A549 (cell line): ENCODE measurements at regions not wholly inside any gene's neighbourhood (a gene's known extent, or its start where the extent isn't known, plus 50 kb on each side); places are given as distances from the start of the nearest gene placed in this dataset.

ENCODE experiments used
- ATAC-seq, 2 experiments: fragments of 200-7000 bp in 1 of 2; fragments of >200 bp in 1 of 2; cut with Nextera tagmentation in 1 of 2; cut with Tn5 transposase in 1 of 2; 3 replicates each; pipeline versions ENCODE4 v1.8.0 to v1.9.1; 2018 to 2020; ENCODE audit warnings: mild to moderate bottlenecking in 1 of 2, moderate library complexity in 1 of 2
- CTCF ChIA-PET: fragments of 300-600 bp; sonication (Branson Sonifier 250); formaldehyde crosslinking; extraction: SDS; loops from one replicate; lab custom pipeline; 2021; ENCODE audit warnings: antibody characterized with exemption, inconsistent platforms; lab: Yijun Ruan, JAX
- POLR2A ChIA-PET: fragments of 350-600 bp; formaldehyde crosslinking; extraction: SDS; loops from one replicate; lab custom pipeline; 2021; ENCODE audit warnings: antibody characterized with exemption, inconsistent platforms; lab: Yijun Ruan, JAX
- DNase-seq, 2 experiments: peaks; one replicate each; pipeline versions ENCODE4 v3.0.0 to v3.0.0-alpha.2; 2011 to 2016; ENCODE audit warnings: low read depth in 1 of 2, low spot score in 1 of 2
- FAIRE-seq: peaks from 2 replicates; lab custom pipeline; 2011; peaks lifted over from hg19 to GRCh38; lab: Jason Lieb, UNC
- H3K27ac ChIP-seq, 2 experiments: fragments of >200 bp; sonication (Bioruptor Twin); formaldehyde crosslinking; 3 replicates each; pipeline ENCODE4 v1.5.1; 2016 to 2017
- H3K4me1 ChIP-seq: fragments of >200 bp; sonication (Bioruptor Twin); formaldehyde crosslinking; 3 replicates; pipeline ENCODE4 v1.6.1; 2016
- H3K4me2 ChIP-seq: fragments of >200 bp; sonication (Bioruptor Twin); formaldehyde crosslinking; 3 replicates; pipeline ENCODE4 v1.6.1; 2016
- H3K4me3 ChIP-seq: fragments of >200 bp; sonication (Bioruptor Twin); formaldehyde crosslinking; 3 replicates; pipeline ENCODE4 v1.5.1; 2016
- H3K9me3 ChIP-seq: fragments of >200 bp; sonication (Bioruptor Twin); formaldehyde crosslinking; 3 replicates; pipeline ENCODE4 v1.6.1; 2016
- BHLHE40 ChIP-seq: IDR thresholded peaks from 2 replicates; pipeline ENCODE4 v1.6.1; 2012; ENCODE audit warnings: low read depth, low read length, inconsistent platforms
- CBX2 ChIP-seq: fragments of 200-600 bp; sonication (generic); IDR thresholded peaks from 2 replicates; pipeline ENCODE4 v1.6.1; 2016; ENCODE audit warnings: low read depth, mild to moderate bottlenecking, borderline replicate concordance
- CEBPB ChIP-seq, 2 experiments: fragments of >200 bp in 1 of 2; sonication (Bioruptor Twin) in 1 of 2; formaldehyde crosslinking in 1 of 2; IDR thresholded peaks; 2 replicates each; pipeline ENCODE4 v1.6.1; 2012 to 2016
- EHF ChIP-seq: fragments of 250-450 bp; sonication (Bioruptor Pico); IDR thresholded peaks from 2 replicates; pipeline ENCODE4 v1.5.0; 2020; ENCODE audit warnings: mild to moderate bottlenecking
- EP300 ChIP-seq, 2 experiments: fragments of >200 bp; sonication (Bioruptor Twin); formaldehyde crosslinking; IDR thresholded peaks; 2 replicates in 1 of 2; 3 replicates in 1 of 2; pipeline ENCODE4 v1.6.1; 2016 to 2017
- ESRRA ChIP-seq: fragments of 150-350 bp; IDR thresholded peaks from 2 replicates; pipeline ENCODE4 v1.6.1; 2014; ENCODE audit warnings: mild to moderate bottlenecking, low read length, borderline replicate concordance
- FOSL2 ChIP-seq, 2 experiments: fragments of 450-650 bp in 1 of 2; fragments of >200 bp in 1 of 2; sonication (Bioruptor Twin) in 1 of 2; formaldehyde crosslinking; IDR thresholded peaks; 2 replicates each; pipeline versions ENCODE4 v1.5.0 to v1.6.1; 2016 to 2020; ENCODE audit warnings: mild to moderate bottlenecking in 1 of 2, moderate library complexity in 1 of 2
- FOXS1 ChIP-seq: fragments of 250-450 bp; sonication (Bioruptor Pico); IDR thresholded peaks from 2 replicates; pipeline ENCODE4 v1.5.0; 2020; ENCODE audit warnings: mild to moderate bottlenecking, moderate library complexity
- HDAC2 ChIP-seq: fragments of 200-600 bp; sonication (generic); IDR thresholded peaks from 2 replicates; pipeline ENCODE4 v1.6.1; 2016
- HOXA7 ChIP-seq: fragments of 250-450 bp; sonication (Bioruptor Pico); IDR thresholded peaks from 2 replicates; pipeline ENCODE4 v1.5.0; 2020; ENCODE audit warnings: mild to moderate bottlenecking, moderate library complexity
- HOXB5 ChIP-seq: fragments of 250-450 bp; sonication (Bioruptor Pico); IDR thresholded peaks from 2 replicates; pipeline ENCODE4 v1.5.0; 2020; ENCODE audit warnings: mild to moderate bottlenecking, moderate library complexity
- JUNB ChIP-seq: fragments of >200 bp; sonication (Bioruptor Twin); formaldehyde crosslinking; IDR thresholded peaks from 2 replicates; pipeline ENCODE4 v1.6.1; 2016
- KDM1A ChIP-seq: fragments of 200-600 bp; sonication (generic); IDR thresholded peaks from 2 replicates; pipeline ENCODE4 v1.6.1; 2016; ENCODE audit warnings: low read depth, mild to moderate bottlenecking
- KDM5A ChIP-seq: fragments of 200-600 bp; sonication (generic); IDR thresholded peaks from 2 replicates; pipeline ENCODE4 v1.6.1; 2016; ENCODE audit warnings: antibody characterized with exemption, mild to moderate bottlenecking
- MAFK ChIP-seq: fragments of 450-650 bp; IDR thresholded peaks from 2 replicates; pipeline ENCODE4 v1.6.1; 2014; ENCODE audit not compliant: partially characterized antibody
- NFE2L2 ChIP-seq: fragments of 150-350 bp; conservative IDR thresholded peaks from 2 replicates; pipeline ENCODE4 v1.6.1; 2014; ENCODE audit warnings: low read length
- RAD21 ChIP-seq, 2 experiments: fragments of >200 bp in 1 of 2; sonication (Bioruptor Twin) in 1 of 2; formaldehyde crosslinking in 1 of 2; IDR thresholded peaks in 1 of 2; conservative IDR thresholded peaks in 1 of 2; 2 replicates in 1 of 2; 3 replicates in 1 of 2; pipeline ENCODE4 v1.6.1; 2012 to 2018; ENCODE audit warnings: inconsistent platforms in 1 of 2
- RARB ChIP-seq: fragments of 250-450 bp; sonication (Bioruptor Pico); IDR thresholded peaks from 2 replicates; pipeline ENCODE4 v1.8.0; 2021; ENCODE audit warnings: mild to moderate bottlenecking, moderate library complexity
- SMC3 ChIP-seq: fragments of >200 bp; sonication (Bioruptor Twin); formaldehyde crosslinking; IDR thresholded peaks from 3 replicates; pipeline ENCODE4 v1.6.1; 2018; ENCODE audit warnings: inconsistent platforms
- SREBF2 ChIP-seq: fragments of 450-650 bp; IDR thresholded peaks from 2 replicates; pipeline ENCODE4 v1.6.1; 2014; ENCODE audit warnings: mild to moderate bottlenecking, moderate library complexity
- TFCP2L1 ChIP-seq: fragments of 250-450 bp; sonication (Bioruptor Pico); IDR thresholded peaks from 2 replicates; pipeline ENCODE4 v1.5.0; 2021; ENCODE audit warnings: mild to moderate bottlenecking
- ZNF302 ChIP-seq: fragments of 250-450 bp; sonication (Bioruptor Pico); IDR thresholded peaks from 2 replicates; pipeline ENCODE4 v1.9.0; 2021; ENCODE audit warnings: inconsistent platforms, mild to moderate bottlenecking, moderate library complexity
- WGBS: methylation state at CpG from one replicate; pipeline ENCODE4 v1.1.6; 2017; ENCODE audit errors: missing lambda C conversion rate; 5-methylcytosine and 5-hydroxymethylcytosine counted together
- TF ChIP-seq, protein P1 (sequence below): fragments of 150-350 bp; IDR thresholded peaks from 2 replicates; pipeline ENCODE4 v1.6.1; 2014; ENCODE audit warnings: low read depth, mild to moderate bottlenecking, low read length
- TF ChIP-seq, protein P2 (sequence below): fragments of >200 bp; sonication (Bioruptor Twin); formaldehyde crosslinking; IDR thresholded peaks from 2 replicates; pipeline ENCODE4 v1.6.1; 2016
- TF ChIP-seq, protein P3 (sequence below): IDR thresholded peaks from 2 replicates; pipeline ENCODE4 v1.6.1; 2012
- TF ChIP-seq, protein P4 (sequence below): IDR thresholded peaks from 2 replicates; pipeline ENCODE4 v1.6.1; 2012

DNA sequence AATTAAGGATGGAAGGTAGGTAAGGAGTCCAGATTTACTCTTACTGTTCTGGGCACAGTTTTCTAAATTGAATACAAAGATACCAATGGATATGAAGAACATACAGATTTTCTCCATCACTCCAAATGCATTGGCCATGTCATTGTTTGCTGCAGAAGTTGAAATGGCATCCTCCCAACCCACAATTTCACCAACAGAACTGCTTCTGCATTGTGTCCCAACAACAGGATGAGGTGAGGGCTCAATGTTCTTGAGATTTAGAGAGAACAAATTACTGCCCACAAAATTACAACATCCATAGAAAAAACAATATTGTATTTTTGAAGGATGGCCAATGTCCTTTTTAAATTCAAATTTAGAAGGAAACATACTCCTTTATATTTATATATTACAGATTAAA lies 88.9 kb downstream of the NUDT12 start:
- Histone ChIP-seq H3K4me1 (peaks cover 20% of the 10 kb centered on the region), H3K4me3 (no peak overlapping the region), H3K4me2 (no peak overlapping the region), H3K27ac (peak overlapping the region in 1 of 2 experiments; percentile 2; a peak in 2 of 6 replicates), H3K9me3 (no peaks in the 10 kb centered on the region)
- ChIA-PET POLR2A (interaction anchor here (3.5 kb wide), 1 partner anchor 215 kb away, joined by 32 read pairs; the partner anchor contains the start of gene MACIR), CTCF (interaction anchor here (3.8 kb wide), 1 partner anchor 215 kb away, joined by 19 read pairs; the partner anchor contains the start of gene MACIR)
- ATAC-seq (no peak), FAIRE-seq (no peak), DNase-seq (no peak)
- TF ChIP-seq NFE2L2 (no peak), EP300 (IDR thresholded peaks at IDR 0.05) (no peak), KDM1A (no peak), KDM5A (no peak), MAFK (no peak), TFCP2L1 (no peak), SREBF2 (no peak), ESRRA (no peak), ZNF302 (no peak), HOXA7 (CRISPR knock-in tag) (no peak), JUNB (no peak)
- TF ChIP-seq, protein P1, sequence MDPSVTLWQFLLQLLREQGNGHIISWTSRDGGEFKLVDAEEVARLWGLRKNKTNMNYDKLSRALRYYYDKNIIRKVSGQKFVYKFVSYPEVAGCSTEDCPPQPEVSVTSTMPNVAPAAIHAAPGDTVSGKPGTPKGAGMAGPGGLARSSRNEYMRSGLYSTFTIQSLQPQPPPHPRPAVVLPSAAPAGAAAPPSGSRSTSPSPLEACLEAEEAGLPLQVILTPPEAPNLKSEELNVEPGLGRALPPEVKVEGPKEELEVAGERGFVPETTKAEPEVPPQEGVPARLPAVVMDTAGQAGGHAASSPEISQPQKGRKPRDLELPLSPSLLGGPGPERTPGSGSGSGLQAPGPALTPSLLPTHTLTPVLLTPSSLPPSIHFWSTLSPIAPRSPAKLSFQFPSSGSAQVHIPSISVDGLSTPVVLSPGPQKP, result no peak

DNA sequence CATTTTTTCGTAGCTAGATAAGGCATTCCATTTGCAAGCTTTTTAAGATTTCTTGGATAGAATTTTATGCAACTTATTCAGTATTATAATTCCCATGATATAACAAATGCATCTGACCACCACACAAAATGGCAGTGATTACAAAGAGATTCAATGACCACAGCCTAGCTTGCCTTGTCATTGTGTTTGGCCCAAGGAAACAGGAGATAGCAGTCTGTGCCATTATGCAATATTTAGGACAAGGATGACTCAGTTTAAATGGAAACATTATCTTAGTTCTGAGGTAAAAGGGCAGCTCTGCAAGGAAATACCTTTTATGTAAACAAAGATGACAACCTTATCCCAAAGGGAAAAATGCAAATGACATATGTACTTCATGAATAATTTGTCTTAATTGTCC lies 89.8 kb downstream of the NUDT12 start:
- no peak for FAIRE-seq
- DNase-seq, result peak; percentile 3 to 55
- peak; percentile 57 to 68; a peak in 4 of 6 replicates for ATAC-seq
- 56% methylated on average over 1 of the region's 1 CpG for WGBS
- H3K9me3 ChIP-seq, result no peaks in the 10 kb centered on the region
- peak overlapping the region; percentile 31 to 43; a peak in 2 of 6 replicates for H3K27ac ChIP-seq
- CTCF ChIA-PET, result interaction anchor here (1.3 kb wide), 1 partner anchor 218 kb away, joined by 3 read pairs; no protein-coding TSS in a partner anchor
- peak overlapping the region; percentile 45 for H3K4me2 ChIP-seq
- POLR2A ChIA-PET, result interaction anchor here (3.5 kb wide), 1 partner anchor 214 kb away, joined by 32 read pairs; the partner anchor contains the start of gene MACIR
- H3K4me3 ChIP-seq, result no peak overlapping the region
- TF ChIP-seq CEBPB (IDR thresholded peaks at IDR 0.05), result peak; percentile 83 to 86
- no peak for TF ChIP-seq EHF (CRISPR knock-in tag)
- no peak for TF ChIP-seq BHLHE40
- peak; percentile 71 for TF ChIP-seq MAFK
- TF ChIP-seq, protein P2, sequence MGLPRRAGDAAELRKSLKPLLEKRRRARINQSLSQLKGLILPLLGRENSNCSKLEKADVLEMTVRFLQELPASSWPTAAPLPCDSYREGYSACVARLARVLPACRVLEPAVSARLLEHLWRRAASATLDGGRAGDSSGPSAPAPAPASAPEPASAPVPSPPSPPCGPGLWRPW, result peak; percentile 63
- peak; percentile 68 for TF ChIP-seq FOSL2 (IDR thresholded peaks at IDR 0.05)
- TF ChIP-seq FOSL2 (CRISPR knock-in tag; IDR thresholded peaks at IDR 0.05), result peak; percentile 56; the same call in 1 of the 2 replicates
- no peak for TF ChIP-seq RAD21 (conservative IDR thresholded peaks at IDR 0.05 in 1 of 2, IDR thresholded peaks at IDR 0.05 in 1 of 2)
- no peak for TF ChIP-seq RARB
- TF ChIP-seq JUNB, result peak; percentile 43; the same call in 1 of the 2 replicates
- TF ChIP-seq ZNF302, result no peak
- TF ChIP-seq HDAC2, result no peak
- TF ChIP-seq, protein P3, sequence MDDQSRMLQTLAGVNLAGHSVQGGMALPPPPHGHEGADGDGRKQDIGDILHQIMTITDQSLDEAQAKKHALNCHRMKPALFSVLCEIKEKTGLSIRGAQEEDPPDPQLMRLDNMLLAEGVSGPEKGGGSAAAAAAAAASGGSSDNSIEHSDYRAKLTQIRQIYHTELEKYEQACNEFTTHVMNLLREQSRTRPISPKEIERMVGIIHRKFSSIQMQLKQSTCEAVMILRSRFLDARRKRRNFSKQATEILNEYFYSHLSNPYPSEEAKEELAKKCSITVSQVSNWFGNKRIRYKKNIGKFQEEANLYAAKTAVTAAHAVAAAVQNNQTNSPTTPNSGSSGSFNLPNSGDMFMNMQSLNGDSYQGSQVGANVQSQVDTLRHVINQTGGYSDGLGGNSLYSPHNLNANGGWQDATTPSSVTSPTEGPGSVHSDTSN, result no peak
- TF ChIP-seq FOXS1 (CRISPR knock-in tag), result no peak
- no peak for TF ChIP-seq HOXB5 (CRISPR knock-in tag)
- TF ChIP-seq EP300 (IDR thresholded peaks at IDR 0.05), result peak in 1 of 2 experiments; percentile 26; a peak in 1 of 5 replicates
- 0 out of 3 replicates have a peak, but pooled peaks have one; percentile 11 for TF ChIP-seq SMC3
- no peak for TF ChIP-seq CBX2
- TF ChIP-seq, protein P4, sequence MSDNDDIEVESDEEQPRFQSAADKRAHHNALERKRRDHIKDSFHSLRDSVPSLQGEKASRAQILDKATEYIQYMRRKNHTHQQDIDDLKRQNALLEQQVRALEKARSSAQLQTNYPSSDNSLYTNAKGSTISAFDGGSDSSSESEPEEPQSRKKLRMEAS, result no peak
- no peak for TF ChIP-seq HOXA7 (CRISPR knock-in tag)
- TF ChIP-seq, all 56 proteins: peak for 7
- H3K4me1 ChIP-seq, result peaks cover 20% of the 10 kb centered on the region
